OCI-M2 (cell line): ENCODE measurements at regions not wholly inside any gene's neighbourhood (a gene's known extent, or its start where the extent isn't known, plus 50 kb on each side); places are given as distances from the start of the nearest gene placed in this dataset.
A peak's percentile ranks its signal among the peaks of the same experiment; 100 is the strongest.
"Not testable (repeated sequence)": the region's sequence is repeated elsewhere in the genome, so short reads cannot be mapped to it uniquely, and the experiment has no call there.

Source experiments
- DNase-seq: peaks from one replicate; lab custom pipeline; 2025; ENCODE audit not compliant: unreplicated experiment; lab: John Stamatoyannopoulos, UW

DNA sequence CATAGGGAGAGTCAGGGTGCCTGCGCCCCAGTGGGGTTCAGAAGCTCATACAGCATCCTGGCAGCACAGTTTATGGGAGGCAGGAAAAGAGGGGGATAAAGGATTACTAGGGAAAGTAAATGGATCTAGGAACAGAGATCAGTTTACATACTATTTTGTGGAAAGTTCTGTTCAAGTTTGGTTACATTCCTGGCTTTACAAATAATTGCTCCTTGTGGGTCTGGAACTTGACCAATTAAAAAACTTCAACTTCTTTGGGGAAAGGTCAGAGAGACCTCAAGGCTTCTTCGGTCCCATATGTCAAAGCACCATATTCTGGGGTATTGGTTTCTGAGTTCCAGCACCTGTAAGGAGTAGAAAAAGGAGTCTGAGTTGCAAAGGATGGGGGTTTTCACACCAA, 64.1 kb downstream of the ZDHHC19 start:
- DNase-seq = no peak

DNA sequence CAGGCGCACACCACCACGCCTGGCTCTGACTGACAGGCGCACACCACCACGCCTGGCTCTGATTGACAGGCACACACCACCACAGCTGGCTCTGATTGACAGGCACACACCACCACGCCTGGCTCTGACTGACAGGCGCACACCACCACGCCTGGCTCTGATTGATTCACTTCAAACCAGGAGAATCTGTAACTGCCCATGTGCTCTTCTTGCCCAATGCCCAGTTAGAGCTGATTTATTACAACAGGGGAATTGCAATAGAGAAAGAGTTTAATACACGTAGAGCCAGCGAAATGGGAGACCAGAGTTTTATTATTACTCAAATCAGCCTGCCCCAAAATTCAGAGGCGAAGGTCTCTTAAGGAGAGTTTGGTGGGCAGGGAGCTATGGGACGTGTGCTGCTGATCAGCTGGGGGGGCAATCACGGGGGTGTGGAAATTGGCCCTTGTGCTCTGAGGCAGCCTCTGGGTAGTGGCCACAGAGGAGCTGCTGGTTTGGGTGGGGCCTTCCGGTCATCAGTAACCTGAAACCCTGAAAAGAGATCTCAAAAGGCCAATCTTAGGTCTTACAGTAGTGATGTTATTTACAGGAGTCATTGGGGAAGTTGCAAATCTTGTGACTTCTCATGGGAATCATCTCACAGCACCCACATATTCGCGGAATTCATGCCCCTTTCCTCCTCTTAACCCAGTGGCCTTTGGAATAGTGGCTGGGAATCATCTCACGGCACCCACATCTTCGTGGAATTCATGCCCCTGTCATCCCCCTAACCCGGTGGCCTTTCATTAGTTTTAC, 63.8 kb upstream of the TFRC start:
- no peak for DNase-seq

DNA sequence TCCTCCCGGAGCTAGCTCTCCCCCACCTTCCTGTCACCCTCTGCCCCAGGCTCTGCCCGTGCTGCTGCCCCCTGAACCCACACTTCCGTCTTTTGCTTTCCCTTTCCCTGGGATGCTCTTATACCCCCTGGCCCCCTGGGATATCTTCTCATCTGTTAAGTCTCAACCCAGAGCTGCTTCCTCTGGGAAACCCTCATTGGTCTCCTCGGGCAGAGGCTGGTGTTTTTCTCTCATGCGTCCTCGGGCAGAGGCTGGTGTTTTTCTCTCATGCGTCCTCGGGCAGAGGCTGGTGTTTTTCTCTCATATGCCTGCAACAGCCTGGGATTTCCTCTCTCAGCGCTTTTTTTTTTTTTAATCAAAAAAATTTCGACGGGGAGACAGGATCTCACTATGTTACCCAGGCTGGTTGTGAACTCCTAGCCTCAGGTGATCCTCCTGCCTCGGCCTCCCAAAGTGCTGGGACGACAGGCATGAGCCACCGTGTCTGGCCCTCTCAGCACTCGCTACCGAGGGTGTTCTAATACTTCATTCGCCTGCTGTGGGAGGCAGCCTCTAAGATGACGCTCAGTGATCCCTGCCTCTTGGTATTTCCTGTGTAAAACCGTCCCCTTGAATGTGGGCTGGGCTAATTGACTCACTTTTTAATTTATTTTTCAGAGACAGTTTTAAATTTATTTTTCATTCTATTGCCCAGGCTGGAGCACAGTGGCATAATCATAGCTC, 62.7 kb upstream of the TFRC start:
- DNase-seq = no peak

DNA sequence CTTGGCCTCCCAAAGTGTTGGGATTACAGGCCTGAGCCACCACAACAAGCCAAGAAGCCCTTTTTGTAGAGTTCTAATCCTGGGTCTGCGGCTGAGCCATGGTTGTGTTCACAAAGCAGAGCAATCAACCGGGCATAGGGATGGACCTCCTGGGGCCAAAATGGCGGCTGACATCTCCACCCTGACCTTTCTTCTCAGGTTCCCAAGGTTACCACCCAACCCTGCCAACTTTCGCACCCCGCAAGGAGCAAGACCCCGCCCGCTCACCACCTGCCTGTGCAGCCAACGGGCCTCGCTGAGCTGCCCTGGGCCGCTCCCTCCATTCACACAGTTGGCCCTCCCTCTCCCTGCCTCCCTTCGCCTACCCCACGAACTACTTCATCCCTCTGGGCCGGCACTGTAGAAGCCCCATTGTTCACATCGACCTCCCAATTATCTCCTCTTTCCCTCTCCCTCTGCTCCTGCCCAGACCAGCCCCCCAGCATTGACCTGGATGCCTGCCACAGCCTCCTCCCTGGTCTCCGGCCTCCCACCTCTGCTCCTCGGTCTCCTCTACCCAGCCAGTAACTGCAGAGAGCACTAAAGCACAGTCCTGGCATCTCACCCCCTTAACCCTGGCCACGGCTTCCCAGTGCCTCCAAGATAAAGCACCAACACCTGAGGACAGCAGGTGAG, 62.0 kb upstream of the TFRC start:
- no peak for DNase-seq

- no peak for DNase-seq
These were observed 60.5 kb upstream of the TFRC start for GRCh38 chr3:196142202-196142956.

DNA sequence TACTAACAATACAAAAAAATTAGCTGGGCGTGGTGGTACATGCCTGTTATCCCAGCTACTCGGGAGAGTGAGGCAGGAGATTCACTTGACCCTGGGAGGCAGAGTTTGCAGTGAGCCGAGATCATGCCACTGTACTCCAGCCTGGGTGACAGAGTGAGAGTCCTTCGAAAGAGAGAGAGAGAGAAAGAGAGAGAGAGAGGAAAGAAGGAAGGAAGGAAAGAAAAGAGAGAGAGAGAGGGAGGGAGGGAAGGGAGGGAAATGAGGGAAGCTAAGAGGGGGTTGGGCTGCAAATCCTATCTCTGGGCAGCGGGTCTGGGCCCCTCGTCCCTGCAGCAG, 59.9 kb upstream of the TFRC start:
- no peak for DNase-seq

DNA sequence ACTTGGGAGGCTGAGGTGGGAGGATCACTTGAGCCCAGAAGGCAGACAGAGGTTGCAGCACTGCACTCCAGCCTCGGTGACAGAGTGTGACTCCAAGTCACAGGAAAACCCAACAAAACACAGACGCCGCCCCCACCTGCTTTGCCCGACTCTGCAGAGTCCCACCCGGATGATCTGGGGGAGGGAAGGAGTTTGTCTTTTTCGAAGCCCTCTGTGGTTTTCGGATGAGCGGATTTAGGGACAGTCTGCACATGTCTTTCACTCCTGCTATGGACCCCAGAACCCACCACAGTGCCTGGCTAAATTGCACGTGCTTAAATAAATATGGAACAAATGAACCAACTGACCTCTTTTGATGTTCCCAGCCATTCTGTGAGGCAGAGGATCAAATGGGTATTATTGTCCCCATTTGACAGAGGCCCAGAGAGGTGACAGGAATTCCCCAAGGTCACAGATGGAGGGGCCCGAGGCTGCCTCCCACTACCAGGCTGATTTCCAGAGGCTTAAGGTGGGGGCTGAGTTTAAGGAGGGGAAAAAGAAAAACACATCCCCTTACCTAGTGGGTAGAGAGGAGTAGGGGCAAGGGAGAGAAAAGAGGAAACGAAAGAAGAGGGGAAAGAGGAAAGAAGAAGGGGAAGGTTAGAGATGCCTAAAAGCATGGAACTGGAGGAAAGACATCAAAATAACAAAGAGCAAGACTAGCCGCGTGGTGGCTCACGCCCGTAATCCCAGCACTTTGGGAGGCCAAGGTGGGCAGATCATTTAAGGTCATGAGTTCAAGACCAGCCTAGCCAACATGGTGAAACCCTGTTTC, 59.4 kb upstream of the TFRC start:
- DNase-seq = no peak

DNA sequence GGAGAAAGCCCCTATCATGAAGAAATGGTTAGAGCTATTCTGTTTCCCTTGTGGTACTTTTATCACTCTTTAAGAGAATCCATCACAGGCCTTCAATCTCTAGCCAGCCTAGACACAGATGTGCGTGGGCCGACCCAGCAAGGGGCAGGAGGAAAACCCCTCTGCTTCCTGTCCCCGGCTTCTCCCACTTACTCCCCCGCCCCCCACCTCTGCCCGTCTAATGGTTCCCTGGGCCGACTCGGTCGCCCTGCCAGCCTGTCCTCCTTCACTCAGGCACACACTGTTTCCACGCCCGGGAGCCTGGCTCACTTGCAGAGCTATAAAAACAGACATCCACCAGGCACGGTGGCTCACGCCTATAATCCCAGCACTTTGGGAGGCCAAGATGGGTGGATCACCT, 58.3 kb upstream of the TFRC start:
- DNase-seq = no peak

DNA sequence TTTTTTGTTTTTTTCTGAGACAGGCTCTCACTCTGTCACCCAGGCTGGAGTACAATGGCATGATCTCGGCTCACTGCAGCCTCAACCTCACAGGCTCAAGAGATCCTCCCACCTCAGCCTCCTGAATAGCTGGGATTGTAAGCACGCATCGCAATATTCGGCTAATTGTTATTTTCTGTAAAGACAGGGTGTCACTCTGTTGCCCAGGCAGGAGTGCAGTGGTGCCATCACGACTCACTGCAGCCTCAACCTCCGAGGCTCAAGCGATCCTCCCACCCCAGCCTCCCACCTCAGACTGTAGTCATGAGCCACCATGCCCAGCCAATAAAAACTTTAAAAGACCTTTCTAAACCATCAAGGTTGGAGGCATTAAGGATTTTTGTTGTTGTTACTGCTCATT, 57.4 kb upstream of the TFRC start:
- DNase-seq = no peak

DNA sequence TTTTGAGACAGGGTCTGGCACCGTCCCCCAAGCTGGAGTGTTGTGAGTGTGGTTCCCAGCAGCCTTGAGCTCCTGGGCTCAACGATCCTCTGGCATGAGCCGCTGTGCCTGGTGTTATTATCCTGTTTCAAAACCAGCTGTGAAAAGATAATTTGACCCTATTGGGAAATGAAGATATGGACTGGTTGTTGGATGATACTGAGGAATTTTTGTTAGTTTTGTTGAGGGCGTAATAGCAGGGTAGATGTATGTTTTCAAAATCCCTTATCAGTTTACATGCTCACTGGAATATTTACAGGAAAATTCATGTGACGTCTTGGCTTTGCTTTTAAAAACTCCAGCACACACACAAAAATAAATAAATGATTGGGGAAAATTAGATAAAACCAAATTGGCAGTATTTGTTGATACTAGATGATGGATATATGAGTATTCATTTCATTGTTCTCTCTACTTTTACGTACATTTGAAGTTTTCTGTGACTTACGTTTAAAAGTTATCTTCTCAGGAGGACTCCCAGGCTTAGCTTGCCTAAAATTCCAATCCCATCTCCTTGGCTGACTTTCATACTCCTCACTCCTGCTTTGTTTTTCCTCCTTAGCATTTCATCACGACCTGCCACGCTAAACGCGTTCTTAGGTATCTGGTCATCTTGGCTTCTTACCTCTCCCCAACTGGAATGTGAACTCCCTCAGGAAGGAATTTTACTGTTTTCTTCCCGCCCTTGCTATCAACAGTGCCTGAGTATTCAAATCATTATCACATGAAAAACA, 56.8 kb upstream of the TFRC start:
- DNase-seq = peak; percentile 74

GRCh38 chr3:196136640-196136989, 54.7 kb upstream of the TFRC start:
- not testable (repeated sequence) for DNase-seq

DNA sequence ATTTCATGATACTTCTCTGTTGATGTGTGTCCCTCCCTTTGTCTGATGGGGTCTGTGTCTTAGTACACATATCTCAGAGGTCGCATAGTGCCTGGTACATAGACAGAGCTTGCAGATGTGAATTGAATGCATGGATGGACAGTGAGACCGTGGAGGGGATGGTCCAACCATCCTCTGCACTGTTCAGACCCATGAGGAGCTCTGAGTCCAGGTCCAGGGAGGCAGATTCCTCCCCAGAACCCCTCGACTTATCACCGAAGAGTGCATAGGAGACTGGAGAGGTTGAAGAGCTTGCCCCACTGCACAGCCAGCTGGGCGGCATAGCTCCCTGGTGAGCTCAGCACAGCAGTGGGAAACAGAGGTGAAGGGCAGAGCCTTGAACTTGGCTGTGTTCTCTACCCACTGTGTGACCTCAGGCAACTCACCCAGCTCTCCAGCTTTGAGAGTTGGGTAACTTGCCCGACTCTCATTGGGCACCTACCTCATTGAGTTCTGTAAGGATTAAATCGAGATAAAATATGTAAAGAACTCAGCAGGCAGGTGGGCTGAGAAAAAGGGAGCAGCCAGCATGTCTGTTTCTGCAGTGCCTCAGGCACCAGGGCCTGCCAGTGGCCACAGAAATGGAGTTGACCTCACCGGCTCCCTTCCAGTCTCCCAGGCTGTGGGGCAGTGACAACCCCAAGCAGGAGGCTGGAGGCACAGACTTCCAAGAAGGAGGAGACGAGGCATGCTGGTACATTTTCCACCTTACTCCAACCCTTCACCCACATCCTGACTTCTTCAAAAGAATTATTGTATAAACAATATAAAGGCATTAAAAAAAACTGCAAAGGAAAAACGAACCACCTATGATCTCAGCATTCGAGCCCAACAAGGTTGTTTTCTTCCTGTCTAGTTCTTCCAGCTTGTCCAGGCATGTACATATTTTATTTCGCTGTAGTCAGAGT, 54.1 kb upstream of the TFRC start:
- DNase-seq = no peak

DNA sequence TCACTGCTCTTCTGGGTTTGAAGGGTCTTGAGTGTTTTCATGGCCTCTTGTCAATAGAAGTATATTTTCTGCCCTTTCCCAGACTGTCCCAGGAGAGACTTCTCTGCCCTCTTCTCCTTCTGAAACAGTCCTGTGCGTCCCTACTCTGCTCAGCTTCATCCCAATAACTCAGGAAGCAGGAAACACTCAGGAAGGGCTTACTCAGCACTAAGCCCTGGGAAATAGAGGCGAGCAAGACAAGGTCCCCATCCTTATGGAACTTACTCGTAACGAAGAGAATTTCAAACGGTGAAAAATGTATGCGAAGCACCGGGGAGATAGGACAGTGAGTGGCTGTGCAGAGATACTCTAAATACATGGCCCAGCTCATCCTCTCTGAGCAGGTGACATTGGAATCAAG, 52.8 kb upstream of the TFRC start:
- DNase-seq = no peak

DNA sequence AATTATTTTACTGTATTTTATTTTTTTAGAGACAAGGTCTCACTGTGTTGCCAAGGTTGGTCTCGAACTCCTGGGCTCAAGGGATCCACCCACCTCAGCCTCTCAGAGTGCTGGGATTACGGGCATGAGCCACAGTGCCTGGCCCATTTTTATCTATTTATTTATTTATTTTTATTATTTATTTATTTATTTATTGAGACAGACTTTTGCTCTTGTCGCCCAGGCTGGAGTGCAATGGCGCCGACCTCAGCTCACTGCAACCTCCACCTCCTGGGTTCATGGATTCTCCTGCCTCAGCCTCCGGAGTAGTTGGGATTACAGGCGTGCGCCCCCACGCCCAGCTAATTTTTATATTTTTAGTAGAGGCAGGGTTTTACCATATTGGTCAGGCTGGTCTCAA, 52.0 kb upstream of the TFRC start:
- not testable (repeated sequence) for DNase-seq

DNA sequence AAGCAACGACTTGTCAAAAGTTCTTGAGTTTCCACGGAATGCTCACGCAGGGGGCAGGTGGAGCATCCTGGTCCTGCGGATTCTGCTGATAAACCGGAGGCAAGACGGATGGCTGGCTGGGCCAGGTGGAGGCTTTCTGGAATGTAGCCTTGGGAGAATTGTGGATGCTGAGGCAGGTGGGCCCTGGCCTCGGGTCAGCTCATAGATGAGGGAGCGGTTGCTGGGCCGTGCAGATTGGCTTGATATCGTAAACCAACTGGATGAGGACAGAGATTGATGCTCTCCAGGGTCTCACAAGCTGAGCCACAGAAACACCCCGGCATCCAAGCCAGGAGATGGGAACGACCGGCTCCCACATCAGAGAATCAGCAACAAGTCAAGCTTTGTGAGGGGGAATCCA, 50.0 kb upstream of the TFRC start:
- DNase-seq = no peak
